ENCODE measurements at regions not wholly inside any gene's neighbourhood (a gene's known extent, or its start where the extent isn't known, plus 50 kb on each side); places are given as distances from the start of the nearest gene placed in this dataset.

DNA sequence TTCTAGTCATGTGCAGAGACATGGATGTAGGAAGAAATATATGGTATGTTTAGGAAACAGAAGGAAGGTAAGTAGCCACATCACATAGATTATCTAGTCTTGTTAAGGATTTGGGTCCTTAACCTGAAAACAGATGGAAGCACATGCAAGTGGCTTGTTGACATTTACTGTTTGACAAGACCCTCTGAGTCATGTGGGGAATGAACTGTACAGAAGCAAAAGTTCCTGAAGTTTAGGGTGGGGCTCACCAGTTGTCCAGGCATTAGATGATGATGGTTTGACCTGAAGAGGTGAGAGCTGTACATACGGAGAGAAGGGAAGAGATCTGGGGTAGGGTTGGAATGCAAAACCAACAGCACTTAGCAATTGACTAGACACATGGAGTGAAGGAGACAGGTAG, 281.1 kb upstream of the GRIP1 start:
- Histone ChIP-seq H3K9me2 (ENCODE audit: insufficient read depth, low read length) (no peaks in the 10 kb centered on the region), H3K36me3 (ENCODE audit: insufficient read depth, low read length) (no peaks in the 10 kb centered on the region), H3K27ac (ENCODE audit: low read depth, low read length, poor library complexity, severe bottlenecking) (no peak overlapping the region), H3K4me3 (ENCODE audit: low read depth, low read length, poor library complexity, severe bottlenecking) (no peak overlapping the region), H4K20me1 (ENCODE audit: insufficient read depth, low read length) (no peaks in the 10 kb centered on the region), H3K9me3 (ENCODE audit: low read length) (no peaks in the 10 kb centered on the region), H3K4me2 (ENCODE audit: low read length) (no peak overlapping the region), H3K4me1 (ENCODE audit: insufficient read depth, low read length, poor library complexity, severe bottlenecking) (no peaks in the 10 kb centered on the region), H3K79me2 (ENCODE audit: insufficient read depth, low read depth, low read length) (no peaks in the 10 kb centered on the region), H2AFZ (ENCODE audit: low read length) (no peak overlapping the region)
- TF ChIP-seq CTCF (conservative IDR thresholded peaks at IDR 0.05; ENCODE audit: low read length) (no peak), EZH2phosphoT487 (IDR thresholded peaks at IDR 0.05; ENCODE audit: borderline replicate concordance, low read depth, low read length) (no peak)
- intact Hi-C loops (cut with micrococcal nuclease; ENCODE audit: unreplicated experiment) = no loop called here
- POLR2A ChIA-PET = no interaction called here
- no peak for DNase-seq (ENCODE audit: low spot score)
- BruUV-seq (replicated peaks) = no TSS peak
- CTCF ChIA-PET (ENCODE audit: unreplicated experiment) = no interaction called here

- Histone ChIP-seq H3K4me3 (ENCODE audit: low read depth, low read length, poor library complexity, severe bottlenecking) (no peak overlapping the region), H3K4me2 (ENCODE audit: low read length) (no peak overlapping the region), H3K79me2 (ENCODE audit: insufficient read depth, low read depth, low read length) (no peaks in the 10 kb centered on the region), H2AFZ (ENCODE audit: low read length) (no peak overlapping the region), H3K9me2 (ENCODE audit: insufficient read depth, low read length) (no peaks in the 10 kb centered on the region), H3K4me1 (ENCODE audit: insufficient read depth, low read length, poor library complexity, severe bottlenecking) (no peaks in the 10 kb centered on the region), H3K27ac (ENCODE audit: low read depth, low read length, poor library complexity, severe bottlenecking) (no peak overlapping the region), H4K20me1 (ENCODE audit: insufficient read depth, low read length) (no peaks in the 10 kb centered on the region), H3K36me3 (ENCODE audit: insufficient read depth, low read length) (no peaks in the 10 kb centered on the region), H3K9me3 (ENCODE audit: low read length) (no peaks in the 10 kb centered on the region)
- POLR2A ChIA-PET = no interaction called here
- TF ChIP-seq CTCF (conservative IDR thresholded peaks at IDR 0.05; ENCODE audit: low read length) (no peak), EZH2phosphoT487 (IDR thresholded peaks at IDR 0.05; ENCODE audit: borderline replicate concordance, low read depth, low read length) (no peak)
- DNase-seq (ENCODE audit: low spot score) = no peak
- CTCF ChIA-PET (ENCODE audit: unreplicated experiment) = no interaction called here
- no TSS peak for BruUV-seq (replicated peaks)
- intact Hi-C loops (cut with micrococcal nuclease; ENCODE audit: unreplicated experiment) = no loop called here
Measured at GRCh38 chr12:66960704-66961690, 282.1 kb upstream of the GRIP1 start.

DNA sequence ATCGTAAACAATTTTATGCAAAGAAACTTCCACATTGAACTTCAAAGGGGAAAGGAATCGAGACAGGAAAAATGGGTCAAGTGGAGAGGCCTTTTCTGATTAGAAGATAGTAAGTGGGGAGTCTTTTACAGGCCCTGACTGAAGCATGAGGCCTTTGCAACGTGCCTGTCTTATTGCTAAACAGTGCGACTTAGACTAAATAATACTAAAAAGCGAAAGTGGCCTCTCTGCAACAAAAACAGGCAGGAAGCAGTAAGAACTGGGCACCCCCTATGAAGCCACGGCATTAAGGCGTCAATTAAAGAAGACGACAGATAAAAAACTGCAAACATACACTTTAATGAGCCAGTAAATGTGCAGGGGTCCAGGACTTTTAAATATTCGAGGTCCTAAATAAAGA, 283.4 kb upstream of the GRIP1 start:
- Histone ChIP-seq H2AFZ (ENCODE audit: low read length) (no peak overlapping the region), H3K4me2 (ENCODE audit: low read length) (no peak overlapping the region), H3K79me2 (ENCODE audit: insufficient read depth, low read depth, low read length) (no peaks in the 10 kb centered on the region), H3K4me3 (ENCODE audit: low read depth, low read length, poor library complexity, severe bottlenecking) (no peak overlapping the region), H3K9me2 (ENCODE audit: insufficient read depth, low read length) (no peaks in the 10 kb centered on the region), H3K9me3 (ENCODE audit: low read length) (no peaks in the 10 kb centered on the region), H3K36me3 (ENCODE audit: insufficient read depth, low read length) (no peaks in the 10 kb centered on the region), H4K20me1 (ENCODE audit: insufficient read depth, low read length) (no peaks in the 10 kb centered on the region), H3K4me1 (ENCODE audit: insufficient read depth, low read length, poor library complexity, severe bottlenecking) (no peaks in the 10 kb centered on the region), H3K27ac (ENCODE audit: low read depth, low read length, poor library complexity, severe bottlenecking) (no peak overlapping the region)
- ChIA-PET CTCF (ENCODE audit: unreplicated experiment) (no interaction called here), POLR2A (no interaction called here)
- no peak for DNase-seq (ENCODE audit: low spot score)
- intact Hi-C loops (cut with micrococcal nuclease; ENCODE audit: unreplicated experiment) = no loop called here
- TF ChIP-seq CTCF (conservative IDR thresholded peaks at IDR 0.05; ENCODE audit: low read length) = no peak
- no peak for TF ChIP-seq EZH2phosphoT487 (IDR thresholded peaks at IDR 0.05; ENCODE audit: borderline replicate concordance, low read depth, low read length)
- BruUV-seq (replicated peaks) = no TSS peak
